ENCODE measurements at regions not wholly inside any gene's neighbourhood (a gene's known extent, or its start where the extent isn't known, plus 50 kb on each side); places are given as distances from the start of the nearest gene placed in this dataset.
A peak's percentile ranks its signal among the peaks of the same experiment; 100 is the strongest.

- Histone ChIP-seq H3K4me1 (ENCODE audit: insufficient read depth, low read length) (no peaks in the 10 kb centered on the region), H3K27me3 (ENCODE audit: insufficient read depth, low read length) (no peaks in the 10 kb centered on the region), H4K20me1 (ENCODE audit: insufficient read depth, low read length) (no peaks in the 10 kb centered on the region), H2AFZ (ENCODE audit: low read length) (no peak overlapping the region), H3K36me3 (ENCODE audit: insufficient read depth, low read length) (no peaks in the 10 kb centered on the region), H3K4me2 (ENCODE audit: insufficient read depth, low read length) (no peak overlapping the region), H3K79me2 (ENCODE audit: insufficient read depth, low read length) (no peaks in the 10 kb centered on the region), H3K9me3 (ENCODE audit: low read depth, low read length) (no peaks in the 10 kb centered on the region), H3K27ac (ENCODE audit: low read depth, low read length) (no peak overlapping the region), H3K4me3 (ENCODE audit: insufficient read depth, low read length) (no peak overlapping the region)
- no peak for DNase-seq (ENCODE audit: insufficient read length, low spot score, missing footprints)
- no peak for TF ChIP-seq CTCF (IDR thresholded peaks at IDR 0.05; ENCODE audit: extremely low read depth, low read depth, low read length)
Observed at GRCh38 chr5:112065781-112066180, 308.8 kb upstream of the NREP start.

- Histone ChIP-seq H4K20me1 (ENCODE audit: insufficient read depth, low read length) (no peaks in the 10 kb centered on the region), H3K79me2 (ENCODE audit: insufficient read depth, low read length) (no peaks in the 10 kb centered on the region), H2AFZ (ENCODE audit: low read length) (no peak overlapping the region), H3K4me1 (ENCODE audit: insufficient read depth, low read length) (no peaks in the 10 kb centered on the region), H3K27me3 (ENCODE audit: insufficient read depth, low read length) (no peaks in the 10 kb centered on the region), H3K4me2 (ENCODE audit: insufficient read depth, low read length) (no peak overlapping the region), H3K9me3 (ENCODE audit: low read depth, low read length) (no peaks in the 10 kb centered on the region), H3K36me3 (ENCODE audit: insufficient read depth, low read length) (no peaks in the 10 kb centered on the region), H3K4me3 (ENCODE audit: insufficient read depth, low read length) (no peak overlapping the region), H3K27ac (ENCODE audit: low read depth, low read length) (no peak overlapping the region)
- no peak for DNase-seq (ENCODE audit: insufficient read length, low spot score, missing footprints)
- TF ChIP-seq CTCF (IDR thresholded peaks at IDR 0.05; ENCODE audit: extremely low read depth, low read depth, low read length), result no peak
Observed at GRCh38 chr5:112064956-112065355, 308.0 kb upstream of the NREP start.

- H4K20me1 ChIP-seq (ENCODE audit: insufficient read depth, low read length), result no peaks in the 10 kb centered on the region
- no peak overlapping the region for H3K4me2 ChIP-seq (ENCODE audit: insufficient read depth, low read length)
- H3K27ac ChIP-seq (ENCODE audit: low read depth, low read length), result no peak overlapping the region
- DNase-seq (ENCODE audit: insufficient read length, low spot score, missing footprints), result no peak
- H3K9me3 ChIP-seq (ENCODE audit: low read depth, low read length), result no peaks in the 10 kb centered on the region
- no peaks in the 10 kb centered on the region for H3K27me3 ChIP-seq (ENCODE audit: insufficient read depth, low read length)
- H3K4me1 ChIP-seq (ENCODE audit: insufficient read depth, low read length), result no peaks in the 10 kb centered on the region
- no peak for TF ChIP-seq CTCF (IDR thresholded peaks at IDR 0.05; ENCODE audit: extremely low read depth, low read depth, low read length)
- H3K36me3 ChIP-seq (ENCODE audit: insufficient read depth, low read length), result no peaks in the 10 kb centered on the region
- H3K4me3 ChIP-seq (ENCODE audit: insufficient read depth, low read length), result no peak overlapping the region
- H3K79me2 ChIP-seq (ENCODE audit: insufficient read depth, low read length), result no peaks in the 10 kb centered on the region
- no peak overlapping the region for H2AFZ ChIP-seq (ENCODE audit: low read length)
Observed at GRCh38 chr5:112064271-112064701, 307.3 kb upstream of the NREP start.

- H3K27ac ChIP-seq (ENCODE audit: low read depth, low read length), result no peak overlapping the region
Observed at GRCh38 chr5:112063856-112064255, 306.9 kb upstream of the NREP start.

More at GRCh38 chr5:112063856-112064255, 306.9 kb upstream of the NREP start:
- H3K36me3 ChIP-seq (ENCODE audit: insufficient read depth, low read length), result no peaks in the 10 kb centered on the region
- no peak overlapping the region for H3K4me3 ChIP-seq (ENCODE audit: insufficient read depth, low read length)
- no peaks in the 10 kb centered on the region for H3K9me3 ChIP-seq (ENCODE audit: low read depth, low read length)
- no peaks in the 10 kb centered on the region for H3K79me2 ChIP-seq (ENCODE audit: insufficient read depth, low read length)
- no peaks in the 10 kb centered on the region for H4K20me1 ChIP-seq (ENCODE audit: insufficient read depth, low read length)
- no peaks in the 10 kb centered on the region for H3K4me1 ChIP-seq (ENCODE audit: insufficient read depth, low read length)
- peak overlapping the region; percentile 70 for H2AFZ ChIP-seq (ENCODE audit: low read length)
- TF ChIP-seq CTCF (IDR thresholded peaks at IDR 0.05; ENCODE audit: extremely low read depth, low read depth, low read length), result no peak
- H3K27me3 ChIP-seq (ENCODE audit: insufficient read depth, low read length), result no peaks in the 10 kb centered on the region
- no peak for DNase-seq (ENCODE audit: insufficient read length, low spot score, missing footprints)
- H3K4me2 ChIP-seq (ENCODE audit: insufficient read depth, low read length), result no peak overlapping the region
